Ishikawa (cell line): ENCODE measurements at regions not wholly inside any gene's neighbourhood (a gene's known extent, or its start where the extent isn't known, plus 50 kb on each side); places are given as distances from the start of the nearest gene placed in this dataset.

Experiments
- CREB1 ChIP-seq: IDR thresholded peaks from 2 replicates; pipeline ENCODE4 v1.6.1; 2012; ENCODE audit warnings: low read depth
- EGR1 ChIP-seq: IDR thresholded peaks from 2 replicates; pipeline ENCODE4 v1.6.1; 2012
- MAX ChIP-seq: IDR thresholded peaks from 2 replicates; pipeline ENCODE4 v1.6.1; 2012
- TAF1 ChIP-seq: IDR thresholded peaks from 2 replicates; pipeline ENCODE4 v1.6.1; 2012; ENCODE audit warnings: low read depth, mild to moderate bottlenecking
- TCF12 ChIP-seq: IDR thresholded peaks from 2 replicates; pipeline ENCODE4 v1.6.1; 2012; ENCODE audit warnings: low read depth
- USF1 ChIP-seq: IDR thresholded peaks from 2 replicates; pipeline ENCODE4 v1.6.1; 2012
- YY1 ChIP-seq: IDR thresholded peaks from 2 replicates; pipeline ENCODE4 v1.6.1; 2012; ENCODE audit warnings: low read depth

GRCh38 chr11:37248145-37248544, 650.1 kb upstream of the RAG2 start:
- TF ChIP-seq TCF12 (no peak), MAX (no peak), YY1 (no peak), USF1 (no peak), TAF1 (no peak), EGR1 (no peak), CREB1 (no peak)
